PC-3 (cell line): ENCODE measurements at regions not wholly inside any gene's neighbourhood (a gene's known extent, or its start where the extent isn't known, plus 50 kb on each side); places are given as distances from the start of the nearest gene placed in this dataset.

ENCODE experiments used
- ATAC-seq: fragments of 200-7000 bp; cut with Tn5 transposase; 2 replicates; pipeline ENCODE4 v1.9.1; 2020; ENCODE audit warnings: mild to moderate bottlenecking, moderate library complexity
- BruUV-seq: library from RNA; stranded (reverse); fragments of 400-500 nt; replicated peaks from 2 replicates; lab custom pipeline; 2021; lab: Mats Ljungman, UMichigan
- CTCF ChIA-PET: fragments of 300-600 bp; sonication (Branson Sonifier 250); formaldehyde crosslinking; loops from one replicate; lab custom pipeline; 2022; ENCODE audit warnings: antibody characterized with exemption; lab: Charles Lee
- POLR2A ChIA-PET: fragments of 300-600 bp; sonication (Branson Sonifier 250); formaldehyde crosslinking; loops from one replicate; lab custom pipeline; 2022; ENCODE audit warnings: antibody characterized with exemption; ENCODE audit not compliant: unreplicated experiment; lab: Charles Lee
- DNase-seq: peaks from one replicate; pipeline ENCODE4 v3.0.0-alpha.2; 2015
- H2AFZ ChIP-seq: fragments of 300-600 bp; sonication (generic); 2 replicates; pipeline ENCODE4 v1.6.0; 2016; ENCODE audit warnings: antibody characterized with exemption, low read length
- H3F3A ChIP-seq: fragments of 300-600 bp; sonication (generic); one replicate; pipeline ENCODE4 v1.6.0; 2017; ENCODE audit warnings: antibody characterized with exemption, low read length, control low read depth, mild to moderate bottlenecking; ENCODE audit not compliant: unreplicated experiment
- H3K27ac ChIP-seq: fragments of 300-600 bp; sonication (generic); 2 replicates; pipeline ENCODE4 v1.5.1; 2016; ENCODE audit warnings: mild to moderate bottlenecking, low read length
- H3K27me3 ChIP-seq: fragments of 300-600 bp; sonication (generic); 2 replicates; pipeline ENCODE4 v1.6.1; 2016; ENCODE audit warnings: low read length, mixed read lengths
- H3K36me3 ChIP-seq: fragments of 300-600 bp; sonication (generic); 2 replicates; pipeline ENCODE4 v1.6.1; 2016; ENCODE audit warnings: low read depth, mixed run types, low read length, mixed read lengths
- H3K4me1 ChIP-seq: fragments of 300-600 bp; sonication (generic); 2 replicates; pipeline ENCODE4 v1.5.1; 2016; ENCODE audit warnings: low read length; ENCODE audit not compliant: insufficient read depth
- H3K4me2 ChIP-seq: fragments of 300-600 bp; sonication (generic); 2 replicates; pipeline ENCODE4 v1.6.0; 2016; ENCODE audit warnings: low read length
- H3K4me3 ChIP-seq: fragments of 300-600 bp; sonication (generic); 2 replicates; pipeline ENCODE4 v1.5.1; 2016; ENCODE audit warnings: mild to moderate bottlenecking, low read length, mixed read lengths
- H3K79me2 ChIP-seq: fragments of 300-600 bp; sonication (generic); 2 replicates; pipeline ENCODE4 v1.6.1; 2017; ENCODE audit warnings: low read length, mixed read lengths
- H3K9ac ChIP-seq: fragments of 300-600 bp; sonication (generic); 2 replicates; pipeline ENCODE4 v1.6.0; 2016; ENCODE audit warnings: mild to moderate bottlenecking, low read length
- H3K9me2 ChIP-seq: fragments of 300-600 bp; sonication (generic); replicated peaks from 2 replicates; pipeline ENCODE4 v1.6.1; 2016; ENCODE audit warnings: mixed run types, low read length, mixed read lengths
- H3K9me3 ChIP-seq: fragments of 300-600 bp; sonication (generic); 2 replicates; pipeline ENCODE4 v1.6.1; 2016; ENCODE audit warnings: low read length, mixed read lengths
- H4K20me1 ChIP-seq: fragments of 300-600 bp; sonication (generic); 2 replicates; pipeline ENCODE4 v1.6.1; 2016; ENCODE audit warnings: low read length, mixed read lengths
- CTCF ChIP-seq: fragments of 300-600 bp; sonication (generic); conservative IDR thresholded peaks from 2 replicates; pipeline ENCODE4 v1.5.1; 2017; ENCODE audit warnings: antibody characterized with exemption, low read depth, mild to moderate bottlenecking, low read length
- EZH2 ChIP-seq: fragments of 300-600 bp; sonication (generic); IDR thresholded peaks from one replicate; pipeline ENCODE4 v1.6.1; 2017; ENCODE audit warnings: antibody characterized with exemption, mild to moderate bottlenecking, low read length; ENCODE audit not compliant: unreplicated experiment
- EZH2phosphoT487 ChIP-seq: fragments of 300-600 bp; sonication (generic); IDR thresholded peaks from 2 replicates; pipeline ENCODE4 v1.6.1; 2018; ENCODE audit warnings: mild to moderate bottlenecking, antibody characterized with exemption, low read length, borderline replicate concordance
- intact Hi-C: fragments of 100-400 bp; cut with micrococcal nuclease; formaldehyde crosslinking; loops from 2 replicates; pipeline ENCODE4 v1.9.0; 2023

DNA sequence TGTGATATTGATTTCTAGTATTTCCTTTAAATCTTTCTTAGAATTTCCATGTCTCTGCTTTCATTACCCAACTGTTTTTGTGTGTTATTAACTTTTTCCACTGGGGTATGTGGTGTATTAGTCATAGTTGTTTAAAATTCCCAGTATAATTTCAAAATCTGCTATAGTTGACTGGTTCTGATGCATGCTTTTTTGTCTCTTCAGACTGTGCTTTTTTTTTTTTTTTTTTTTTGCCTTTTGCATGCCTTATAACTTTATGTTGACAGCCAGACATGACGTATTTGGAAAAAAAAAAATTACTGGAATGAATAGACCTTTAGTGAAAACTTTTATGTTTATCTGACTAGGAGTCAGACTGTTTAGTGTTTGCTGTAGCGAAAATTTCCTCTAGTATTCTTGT, 580.4 kb downstream of the ANKRD50 start:
- Histone ChIP-seq H3K4me2 (no peak overlapping the region), H3K9ac (no peak overlapping the region), H3K79me2 (no peaks in the 10 kb centered on the region), H3K4me3 (no peak overlapping the region), H3F3A (no peaks in the 10 kb centered on the region), H3K4me1 (peaks cover 8% of the 10 kb centered on the region; the same call in 1 of the 2 replicates), H3K27me3 (no peaks in the 10 kb centered on the region), H4K20me1 (no peaks in the 10 kb centered on the region), H3K9me3 (no peaks in the 10 kb centered on the region), H3K36me3 (no peaks in the 10 kb centered on the region), H3K9me2 (no peaks in the 10 kb centered on the region), H2AFZ (no peak overlapping the region), H3K27ac (no peak overlapping the region)
- intact Hi-C loops, result no loop called here
- TF ChIP-seq EZH2 (no peak), EZH2phosphoT487 (no peak), CTCF (no peak)
- CTCF ChIA-PET, result no interaction called here
- POLR2A ChIA-PET, result no interaction called here
- no peak for DNase-seq
- ATAC-seq, result no peak
- BruUV-seq, result no TSS peak

- Histone ChIP-seq H4K20me1 (no peaks in the 10 kb centered on the region), H3K4me3 (no peak overlapping the region), H3K4me2 (no peak overlapping the region), H3F3A (no peaks in the 10 kb centered on the region), H3K27ac (no peak overlapping the region), H3K9me3 (no peaks in the 10 kb centered on the region), H3K79me2 (no peaks in the 10 kb centered on the region), H3K9ac (no peak overlapping the region), H2AFZ (no peak overlapping the region), H3K36me3 (no peaks in the 10 kb centered on the region), H3K27me3 (no peaks in the 10 kb centered on the region), H3K9me2 (no peaks in the 10 kb centered on the region), H3K4me1 (peaks cover 8% of the 10 kb centered on the region; the same call in 1 of the 2 replicates)
- intact Hi-C loops, result no loop called here
- no TSS peak for BruUV-seq
- TF ChIP-seq EZH2, result no peak
- no peak for TF ChIP-seq EZH2phosphoT487
- no peak for TF ChIP-seq CTCF
- ATAC-seq (no peak), DNase-seq (no peak)
- CTCF ChIA-PET, result no interaction called here
- POLR2A ChIA-PET, result no interaction called here
Observed at GRCh38 chr4:124133753-124134152, 578.8 kb downstream of the ANKRD50 start.

DNA sequence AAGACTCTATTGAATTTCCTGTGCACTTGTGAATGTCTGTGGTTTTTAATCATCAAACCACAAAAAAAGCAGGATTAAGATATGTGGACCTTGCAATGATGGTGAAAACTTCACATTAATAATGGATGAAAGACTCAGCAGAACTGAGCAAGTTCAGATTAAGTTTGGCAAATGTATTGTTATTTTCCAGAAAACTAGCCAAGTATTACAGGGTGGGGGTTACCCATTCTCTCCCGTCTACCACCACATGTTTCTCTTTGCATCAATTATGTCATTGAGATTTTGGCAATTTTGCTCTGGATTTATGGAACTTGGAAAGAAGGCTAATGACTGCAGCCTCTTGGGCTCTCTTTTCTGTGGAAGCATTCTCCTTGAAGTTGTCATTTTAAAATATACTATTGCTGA, 577.1 kb downstream of the ANKRD50 start:
- Histone ChIP-seq H3K27me3 (no peaks in the 10 kb centered on the region), H3K4me2 (no peak overlapping the region), H2AFZ (no peak overlapping the region), H3K9ac (no peak overlapping the region), H3K27ac (no peak overlapping the region), H3K9me3 (no peaks in the 10 kb centered on the region), H3K79me2 (no peaks in the 10 kb centered on the region), H3K4me3 (no peak overlapping the region), H3K4me1 (peaks cover 8% of the 10 kb centered on the region; the same call in 1 of the 2 replicates), H3K36me3 (no peaks in the 10 kb centered on the region), H3K9me2 (no peaks in the 10 kb centered on the region), H4K20me1 (no peaks in the 10 kb centered on the region), H3F3A (no peaks in the 10 kb centered on the region)
- BruUV-seq, result no TSS peak
- DNase-seq, result peak; percentile 43
- CTCF ChIA-PET, result no interaction called here
- ATAC-seq, result no peak; the same call in 1 of the 2 replicates
- POLR2A ChIA-PET, result no interaction called here
- TF ChIP-seq EZH2 (no peak), CTCF (no peak), EZH2phosphoT487 (no peak)
- intact Hi-C loops, result no loop called here
